ENCODE measurements at regions not wholly inside any gene's neighbourhood (a gene's known extent, or its start where the extent isn't known, plus 50 kb on each side); places are given as distances from the start of the nearest gene placed in this dataset.
A peak's percentile ranks its signal among the peaks of the same experiment; 100 is the strongest.

DNA sequence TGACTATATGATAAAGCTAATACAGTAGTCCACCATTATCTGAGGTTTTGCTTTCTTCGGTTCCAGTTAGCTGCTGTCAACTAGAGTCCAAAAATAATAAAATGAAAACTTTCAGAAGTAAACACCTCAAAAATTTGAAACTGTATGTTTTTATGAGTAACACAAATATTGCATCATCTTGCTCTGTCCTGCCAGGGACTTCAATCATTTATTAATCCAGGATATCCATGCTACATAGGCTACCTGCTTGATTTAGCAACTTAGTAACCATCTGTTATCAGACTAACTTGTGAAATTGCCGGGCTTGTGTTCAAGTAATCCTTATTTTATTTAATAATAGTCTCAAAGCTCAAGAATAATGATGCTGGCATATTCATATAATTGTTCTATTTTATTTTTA lies 1537.8 kb upstream of the PABPC4L start:
- FAIRE-seq (no peak), DNase-seq (ENCODE audit: low read depth) (no peak)
- Histone ChIP-seq H3K27me3 (ENCODE audit: control insufficient read depth, insufficient read depth, low read length) (no peaks in the 10 kb centered on the region), H3K4me3 (ENCODE audit: low read depth, low read length) (no peak overlapping the region), H3K36me3 (ENCODE audit: control insufficient read depth, insufficient read depth, low read length) (no peaks in the 10 kb centered on the region)
- TF ChIP-seq, protein P1, sequence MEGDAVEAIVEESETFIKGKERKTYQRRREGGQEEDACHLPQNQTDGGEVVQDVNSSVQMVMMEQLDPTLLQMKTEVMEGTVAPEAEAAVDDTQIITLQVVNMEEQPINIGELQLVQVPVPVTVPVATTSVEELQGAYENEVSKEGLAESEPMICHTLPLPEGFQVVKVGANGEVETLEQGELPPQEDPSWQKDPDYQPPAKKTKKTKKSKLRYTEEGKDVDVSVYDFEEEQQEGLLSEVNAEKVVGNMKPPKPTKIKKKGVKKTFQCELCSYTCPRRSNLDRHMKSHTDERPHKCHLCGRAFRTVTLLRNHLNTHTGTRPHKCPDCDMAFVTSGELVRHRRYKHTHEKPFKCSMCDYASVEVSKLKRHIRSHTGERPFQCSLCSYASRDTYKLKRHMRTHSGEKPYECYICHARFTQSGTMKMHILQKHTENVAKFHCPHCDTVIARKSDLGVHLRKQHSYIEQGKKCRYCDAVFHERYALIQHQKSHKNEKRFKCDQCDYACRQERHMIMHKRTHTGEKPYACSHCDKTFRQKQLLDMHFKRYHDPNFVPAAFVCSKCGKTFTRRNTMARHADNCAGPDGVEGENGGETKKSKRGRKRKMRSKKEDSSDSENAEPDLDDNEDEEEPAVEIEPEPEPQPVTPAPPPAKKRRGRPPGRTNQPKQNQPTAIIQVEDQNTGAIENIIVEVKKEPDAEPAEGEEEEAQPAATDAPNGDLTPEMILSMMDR (IDR thresholded peaks at IDR 0.05; ENCODE audit: insufficient read depth, low read length, severe bottlenecking): no peak

DNA sequence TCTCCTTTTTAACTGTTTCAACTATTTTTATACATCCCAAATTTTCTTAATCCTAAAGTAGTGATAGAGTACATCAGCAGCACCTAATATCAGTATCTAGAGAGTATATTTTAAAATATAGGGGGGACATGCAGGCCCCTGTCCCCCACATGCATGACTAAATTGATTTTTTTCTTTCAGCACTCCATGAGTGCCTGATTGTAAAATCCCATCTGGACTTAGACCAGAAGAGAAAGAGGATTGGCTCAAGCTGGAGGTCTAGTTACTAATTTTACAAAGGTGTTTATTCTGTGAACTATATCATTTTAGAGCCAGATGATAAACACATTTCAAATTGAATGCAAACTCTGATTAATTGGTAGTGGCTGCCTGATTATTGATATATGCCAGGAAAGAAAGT lies 1533.9 kb upstream of the PABPC4L start:
- DNase-seq (ENCODE audit: low read depth): no peak
- H3K27me3 ChIP-seq (ENCODE audit: control insufficient read depth, insufficient read depth, low read length): no peaks in the 10 kb centered on the region
- TF ChIP-seq, protein P1 (IDR thresholded peaks at IDR 0.05; ENCODE audit: insufficient read depth, low read length, severe bottlenecking): no peak
- no peaks in the 10 kb centered on the region for H3K36me3 ChIP-seq (ENCODE audit: control insufficient read depth, insufficient read depth, low read length)
- no peak overlapping the region for H3K4me3 ChIP-seq (ENCODE audit: low read depth, low read length)
- no peak for FAIRE-seq

DNA sequence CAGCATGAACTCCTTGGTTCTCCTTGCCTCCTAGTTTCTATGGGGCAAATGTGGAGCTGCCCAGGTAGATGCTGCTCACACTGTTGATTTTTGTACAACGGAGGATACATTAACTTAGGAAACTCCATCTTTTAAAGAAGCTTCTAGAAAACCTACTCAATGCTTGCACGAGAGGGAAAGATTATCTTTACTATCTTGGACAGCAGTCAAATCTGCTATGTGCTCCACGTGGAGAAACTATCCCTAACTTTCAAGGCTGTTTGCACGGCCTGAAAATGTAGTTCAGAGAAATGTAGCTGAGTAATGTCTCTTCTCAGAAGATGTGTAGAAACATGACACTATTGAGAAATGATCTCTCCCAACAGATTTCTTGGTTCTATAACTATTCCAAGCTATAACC lies 1530.9 kb upstream of the PABPC4L start:
- FAIRE-seq (no peak), DNase-seq (ENCODE audit: low read depth) (no peak)
- H3K4me3 ChIP-seq (ENCODE audit: low read depth, low read length): no peak overlapping the region
- no peaks in the 10 kb centered on the region for H3K27me3 ChIP-seq (ENCODE audit: control insufficient read depth, insufficient read depth, low read length)
- no peaks in the 10 kb centered on the region for H3K36me3 ChIP-seq (ENCODE audit: control insufficient read depth, insufficient read depth, low read length)
- TF ChIP-seq, protein P1 (IDR thresholded peaks at IDR 0.05; ENCODE audit: insufficient read depth, low read length, severe bottlenecking): no peak

DNA sequence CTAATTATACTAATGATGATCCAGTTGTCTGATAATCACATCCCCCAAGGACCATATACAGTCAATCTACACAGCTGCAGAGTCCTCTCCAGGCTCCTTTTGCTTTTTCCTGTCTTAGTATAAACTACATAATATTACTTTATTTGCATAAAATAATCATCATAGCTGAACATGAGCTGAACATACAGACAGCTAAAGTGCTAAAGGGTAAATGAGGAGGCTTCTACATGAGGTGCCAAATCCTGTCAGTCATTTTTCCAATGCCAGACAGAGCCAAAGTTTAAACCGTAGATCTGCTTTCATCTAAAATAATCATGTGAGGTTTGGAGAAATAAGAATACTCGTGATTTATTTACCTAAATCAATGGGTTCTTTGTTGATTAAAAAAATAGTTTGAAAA lies 1530.1 kb upstream of the PABPC4L start:
- H3K4me3 ChIP-seq (ENCODE audit: low read depth, low read length): no peak overlapping the region
- DNase-seq (ENCODE audit: low read depth) (no peak), FAIRE-seq (no peak)
- H3K36me3 ChIP-seq (ENCODE audit: control insufficient read depth, insufficient read depth, low read length): no peaks in the 10 kb centered on the region
- TF ChIP-seq, protein P1 (IDR thresholded peaks at IDR 0.05; ENCODE audit: insufficient read depth, low read length, severe bottlenecking): no peak
- H3K27me3 ChIP-seq (ENCODE audit: control insufficient read depth, insufficient read depth, low read length): no peaks in the 10 kb centered on the region

DNA sequence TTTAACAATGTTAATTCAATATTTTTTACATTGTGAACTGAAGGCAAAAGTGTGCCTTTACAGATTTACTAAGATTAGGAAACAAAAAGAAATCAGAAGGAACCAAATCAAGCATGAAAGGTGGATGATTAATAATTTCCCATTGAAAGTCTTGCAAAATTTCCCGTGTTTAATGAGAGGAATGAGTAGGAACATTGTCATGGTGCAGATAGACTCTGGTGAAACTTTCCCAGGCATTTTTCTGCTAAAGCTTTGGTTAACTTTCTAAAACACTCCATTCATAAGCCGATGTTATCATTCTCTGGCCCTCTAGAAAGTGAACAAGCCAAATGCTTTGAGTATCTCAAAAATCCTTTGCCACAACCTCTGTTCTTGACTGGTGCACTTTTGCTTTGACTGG lies 1522.8 kb upstream of the PABPC4L start:
- DNase-seq (ENCODE audit: low read depth) (no peak), FAIRE-seq (no peak)
- Histone ChIP-seq H3K27me3 (ENCODE audit: control insufficient read depth, insufficient read depth, low read length) (no peaks in the 10 kb centered on the region), H3K36me3 (ENCODE audit: control insufficient read depth, insufficient read depth, low read length) (no peaks in the 10 kb centered on the region), H3K4me3 (ENCODE audit: low read depth, low read length) (no peak overlapping the region)
- TF ChIP-seq, protein P1 (IDR thresholded peaks at IDR 0.05; ENCODE audit: insufficient read depth, low read length, severe bottlenecking): no peak

DNA sequence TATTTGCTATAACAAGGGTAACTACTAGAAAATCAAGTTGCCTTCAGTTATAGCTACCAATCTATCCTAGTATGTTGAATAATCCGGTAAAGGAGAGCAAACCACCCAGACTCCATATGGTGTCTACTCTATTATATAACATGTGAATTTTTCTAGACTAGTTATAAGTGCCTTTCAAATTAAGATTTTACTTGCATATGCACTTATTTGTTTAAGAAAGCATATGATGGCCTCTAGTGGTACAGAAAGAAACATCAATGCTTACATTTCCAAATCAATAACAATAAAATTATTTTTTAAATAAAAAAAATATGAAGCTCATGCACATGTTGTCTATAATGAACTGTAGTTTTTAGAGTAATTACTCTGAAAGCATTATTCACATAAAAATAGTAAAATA lies 1516.4 kb upstream of the PABPC4L start:
- no peak overlapping the region for H3K4me3 ChIP-seq (ENCODE audit: low read depth, low read length)
- H3K36me3 ChIP-seq (ENCODE audit: control insufficient read depth, insufficient read depth, low read length): no peaks in the 10 kb centered on the region
- H3K27me3 ChIP-seq (ENCODE audit: control insufficient read depth, insufficient read depth, low read length): no peaks in the 10 kb centered on the region
- DNase-seq (ENCODE audit: low read depth) (peak; percentile 4), FAIRE-seq (no peak)
- TF ChIP-seq, protein P1 (IDR thresholded peaks at IDR 0.05; ENCODE audit: insufficient read depth, low read length, severe bottlenecking): no peak
